ENCODE measurements at regions not wholly inside any gene's neighbourhood (a gene's known extent, or its start where the extent isn't known, plus 50 kb on each side); places are given as distances from the start of the nearest gene placed in this dataset.

- SMC1A ChIA-PET (ENCODE audit: uncharacterized antibody, unreplicated experiment): no interaction called here
- RAD21 ChIA-PET (ENCODE audit: unreplicated experiment): no interaction called here
- in situ Hi-C loops (cut with MboI): no loop called here
These were observed 918.1 kb upstream of the CDH8 start for GRCh38 chr16:62954144-62955032.

GRCh38 chr16:62950351-62950750 lies 914.1 kb upstream of the CDH8 start:
- TF ChIP-seq CEBPB (IDR thresholded peaks at IDR 0.05; ENCODE audit: borderline replicate concordance in 1 of 2, low read depth in 2 of 2, low read length in 2 of 2): no peak
- TF ChIP-seq CBFB (IDR thresholded peaks at IDR 0.05; ENCODE audit: low read depth): no peak
- TF ChIP-seq EZH2 (IDR thresholded peaks at IDR 0.05; ENCODE audit: borderline replicate concordance, control insufficient read depth, low read depth, low read length): no peak
- no peak for TF ChIP-seq ZNF687 (IDR thresholded peaks at IDR 0.05)
- no peak for TF ChIP-seq MXI1 (IDR thresholded peaks at IDR 0.05; ENCODE audit: low read depth, low read length)
- no peak for TF ChIP-seq ETV6 (conservative IDR thresholded peaks at IDR 0.05 in 1 of 2, IDR thresholded peaks at IDR 0.05 in 1 of 2; ENCODE audit: borderline replicate concordance in 1 of 2, low read depth in 1 of 2)
- no peak for TF ChIP-seq CHD4 (IDR thresholded peaks at IDR 0.05)
- no peak for TF ChIP-seq BACH1 (IDR thresholded peaks at IDR 0.05; ENCODE audit: borderline replicate concordance)
- no peak for TF ChIP-seq SREBF2 (IDR thresholded peaks at IDR 0.05; ENCODE audit: low read length)
- no peak for TF ChIP-seq TCF12 (IDR thresholded peaks at IDR 0.05; ENCODE audit: low read depth, low read length)
- no peak for TF ChIP-seq LARP7 (IDR thresholded peaks at IDR 0.05)
- TF ChIP-seq MEF2B (IDR thresholded peaks at IDR 0.05; ENCODE audit: partially characterized antibody, poor library complexity, severe bottlenecking): no peak
- Histone ChIP-seq H3K36me3 (ENCODE audit: control insufficient read depth in 2 of 2, insufficient read depth in 2 of 2, low read length in 1 of 2) (no peaks in the 10 kb centered on the region), H2AFZ (ENCODE audit: control insufficient read depth, low read depth, low read length) (no peak overlapping the region), H4K20me1 (ENCODE audit: control insufficient read depth, insufficient read depth) (no peaks in the 10 kb centered on the region), H3K9me3 (replicated peaks; ENCODE audit: control insufficient read depth, insufficient read depth, low read length) (no peaks in the 10 kb centered on the region), H3K27me3 (replicated peaks in 1 of 2; ENCODE audit: control insufficient read depth in 2 of 2, insufficient read depth in 2 of 2, low read length in 1 of 2) (no peaks in the 10 kb centered on the region), H3K4me1 (ENCODE audit: control insufficient read depth, insufficient read depth, low read length) (no peaks in the 10 kb centered on the region), H3K9ac (ENCODE audit: control insufficient read depth, insufficient read depth, low read length) (no peak overlapping the region), H3K4me3 (no peak overlapping the region), H3K27ac (ENCODE audit: control insufficient read depth, insufficient read depth) (no peak overlapping the region), H3K79me2 (ENCODE audit: control insufficient read depth, insufficient read depth, low read length) (no peaks in the 10 kb centered on the region), H3K4me2 (ENCODE audit: control insufficient read depth, insufficient read depth) (no peak overlapping the region)
- POLR2A ChIA-PET: interaction anchor here (0.7 kb wide), 1 partner anchor 121 kb away, joined by 3 read pairs; no protein-coding TSS in a partner anchor
- DNase-seq (ENCODE audit: low read depth, low spot score) (no peak), ATAC-seq (no peak), FAIRE-seq (no peak)
- 0% methylated on average over 4 of the region's 4 CpGs for WGBS (ENCODE audit: insufficient coverage, insufficient replicate concordance, low lambda C conversion rate, missing lambda C conversion rate)
- no TSS peak for BruUV-seq (replicated peaks)
- SMC1A ChIA-PET (ENCODE audit: uncharacterized antibody, unreplicated experiment): no interaction called here
- RAD21 ChIA-PET (ENCODE audit: unreplicated experiment): no interaction called here
- CTCF ChIA-PET: no interaction called here
- intact Hi-C loops (cut with micrococcal nuclease; ENCODE audit: unreplicated experiment): no loop called here
- in situ Hi-C loops (cut with MboI): no loop called here

More at GRCh38 chr16:62954144-62955032, 918.1 kb upstream of the CDH8 start:
- Histone ChIP-seq H3K9me3 (replicated peaks; ENCODE audit: control insufficient read depth, insufficient read depth, low read length) (no peaks in the 10 kb centered on the region), H3K27me3 (replicated peaks in 1 of 2; ENCODE audit: control insufficient read depth in 2 of 2, insufficient read depth in 2 of 2, low read length in 1 of 2) (no peaks in the 10 kb centered on the region), H3K9ac (ENCODE audit: control insufficient read depth, insufficient read depth, low read length) (no peak overlapping the region), H3K4me1 (ENCODE audit: control insufficient read depth, insufficient read depth, low read length) (no peaks in the 10 kb centered on the region), H4K20me1 (ENCODE audit: control insufficient read depth, insufficient read depth) (no peaks in the 10 kb centered on the region), H3K27ac (ENCODE audit: control insufficient read depth, insufficient read depth) (no peak overlapping the region), H3K36me3 (ENCODE audit: control insufficient read depth in 2 of 2, insufficient read depth in 2 of 2, low read length in 1 of 2) (no peaks in the 10 kb centered on the region), H3K4me2 (ENCODE audit: control insufficient read depth, insufficient read depth) (no peak overlapping the region), H3K4me3 (no peak overlapping the region), H2AFZ (ENCODE audit: control insufficient read depth, low read depth, low read length) (no peak overlapping the region), H3K79me2 (ENCODE audit: control insufficient read depth, insufficient read depth, low read length) (no peaks in the 10 kb centered on the region)
- ChIA-PET POLR2A (no interaction called here), CTCF (no interaction called here)
- TF ChIP-seq CREM (IDR thresholded peaks at IDR 0.05; ENCODE audit: low read depth): no peak
- no TSS peak for BruUV-seq (replicated peaks)
- 29% methylated on average over 9 of the region's 9 CpGs for WGBS (ENCODE audit: insufficient coverage, insufficient replicate concordance, low lambda C conversion rate, missing lambda C conversion rate)
- no peak for FAIRE-seq
- intact Hi-C loops (cut with micrococcal nuclease; ENCODE audit: unreplicated experiment): no loop called here
- no peak for ATAC-seq
- DNase-seq (ENCODE audit: low read depth, low spot score): no peak
